Kidney capillary endothelial cell (primary cell): ENCODE measurements at regions not wholly inside any gene's neighbourhood (a gene's known extent, or its start where the extent isn't known, plus 50 kb on each side); places are given as distances from the start of the nearest gene placed in this dataset.
"Not testable (repeated sequence)": the region's sequence is repeated elsewhere in the genome, so short reads cannot be mapped to it uniquely, and the experiment has no call there.

Experiments used
- DNase-seq: peaks from one replicate; pipeline ENCODE4 v3.0.0-alpha.2; 2018; ENCODE audit warnings: low spot score

- DNase-seq: no peak
Observed at GRCh38 chr6:131336596-131336995, 201.3 kb downstream of the AKAP7 start.

DNA sequence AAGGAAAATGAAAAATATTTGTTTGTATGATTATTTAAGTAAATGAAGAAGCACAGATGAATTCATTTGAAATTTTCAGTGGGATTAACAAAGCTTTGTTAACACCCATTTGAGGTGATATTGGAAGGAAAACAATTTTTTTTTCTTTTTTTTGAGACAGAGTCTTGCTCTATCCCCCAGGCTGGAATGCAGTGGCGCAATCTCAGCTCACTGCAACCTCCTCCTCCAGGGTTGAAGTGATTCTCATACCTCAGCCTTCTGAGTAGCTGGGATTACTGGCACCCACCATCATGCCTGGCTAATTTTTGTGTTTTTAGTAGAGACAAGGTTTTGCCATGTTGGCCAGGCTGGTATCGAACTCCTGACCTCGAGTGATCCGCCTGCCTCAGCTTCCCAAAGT lies 211.6 kb downstream of the AKAP7 start:
- DNase-seq: not testable (repeated sequence)

DNA sequence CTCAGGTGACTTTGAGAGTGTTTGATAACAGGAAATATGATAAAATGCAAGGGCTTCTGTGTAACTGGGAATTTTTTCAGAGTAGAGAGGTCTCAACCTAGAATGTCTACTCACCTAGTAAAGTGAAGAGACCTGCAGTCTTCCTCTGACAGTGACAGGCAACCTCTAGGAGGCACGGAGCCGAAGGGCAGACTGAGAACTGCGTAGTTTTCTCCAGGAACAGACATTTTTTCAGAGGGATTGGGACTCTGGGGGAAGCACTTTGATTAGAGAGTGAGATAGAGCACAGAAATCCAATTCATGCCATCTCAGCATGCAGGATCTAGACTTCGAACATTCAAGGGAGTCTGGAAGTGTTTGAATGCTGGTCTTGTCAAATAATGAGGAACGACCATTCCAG lies 213.3 kb downstream of the AKAP7 start:
- no peak for DNase-seq

- DNase-seq: no peak
Observed at GRCh38 chr6:131349199-131349598, 213.9 kb downstream of the AKAP7 start.

DNA sequence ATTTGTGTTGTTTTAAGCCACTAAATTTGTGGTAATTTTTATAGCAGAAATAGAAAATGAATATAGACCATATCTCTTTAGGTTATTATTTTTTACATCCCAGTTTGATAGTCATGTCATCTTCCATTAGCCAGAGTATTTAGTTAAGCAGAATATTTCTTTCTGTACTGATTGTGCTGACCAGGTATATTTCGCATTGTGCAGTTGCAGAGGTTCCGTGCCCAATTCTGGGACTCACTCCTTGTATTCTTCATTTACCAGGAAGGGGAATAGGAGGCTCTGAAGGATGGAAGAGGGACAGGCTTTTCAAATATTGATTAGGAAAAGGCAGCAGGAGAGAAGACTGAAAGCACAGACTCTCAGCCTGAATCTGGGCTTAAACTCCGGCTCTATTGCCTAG lies 217.8 kb downstream of the AKAP7 start:
- no peak for DNase-seq

GRCh38 chr6:131353876-131354275 lies 218.6 kb downstream of the AKAP7 start:
- DNase-seq: no peak

DNA sequence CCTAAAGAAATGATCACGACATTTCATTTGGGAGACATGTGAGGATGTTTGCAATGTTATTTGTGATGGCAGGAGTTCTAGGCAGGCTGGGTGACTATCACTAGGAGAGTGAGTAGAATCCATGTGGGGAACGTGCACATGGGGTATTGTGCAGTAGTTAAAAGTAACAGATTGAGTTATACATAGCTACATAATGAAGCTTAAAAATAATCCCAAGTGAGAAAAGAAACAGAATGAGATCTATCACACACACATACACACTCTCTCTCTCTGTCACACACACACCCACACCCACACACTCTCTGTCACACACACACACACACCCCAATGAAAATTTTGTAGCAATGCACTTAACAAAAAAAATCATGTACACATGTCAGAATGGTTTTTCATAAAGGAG lies 218.7 kb upstream of the ARG1 start:
- DNase-seq: no peak

DNA sequence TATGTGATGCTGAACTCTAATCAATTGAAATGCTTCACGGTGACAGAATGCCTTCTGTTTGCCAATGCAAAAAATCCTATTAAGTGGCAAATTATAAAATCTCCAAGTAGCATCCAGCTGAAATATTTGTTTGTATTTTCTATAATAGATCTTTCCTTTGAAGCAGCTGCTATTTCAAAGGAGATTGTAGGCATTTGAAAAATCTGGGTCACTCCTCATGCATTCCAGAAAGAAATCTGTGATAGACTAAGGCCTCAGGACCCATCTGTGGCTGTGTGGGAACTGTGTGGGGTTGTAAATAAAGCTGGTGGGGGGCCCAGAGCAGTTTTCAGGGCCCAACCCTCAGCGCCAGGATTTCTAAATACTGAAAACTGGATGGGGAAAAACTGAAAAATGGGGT lies 216.9 kb upstream of the ARG1 start:
- no peak for DNase-seq

DNA sequence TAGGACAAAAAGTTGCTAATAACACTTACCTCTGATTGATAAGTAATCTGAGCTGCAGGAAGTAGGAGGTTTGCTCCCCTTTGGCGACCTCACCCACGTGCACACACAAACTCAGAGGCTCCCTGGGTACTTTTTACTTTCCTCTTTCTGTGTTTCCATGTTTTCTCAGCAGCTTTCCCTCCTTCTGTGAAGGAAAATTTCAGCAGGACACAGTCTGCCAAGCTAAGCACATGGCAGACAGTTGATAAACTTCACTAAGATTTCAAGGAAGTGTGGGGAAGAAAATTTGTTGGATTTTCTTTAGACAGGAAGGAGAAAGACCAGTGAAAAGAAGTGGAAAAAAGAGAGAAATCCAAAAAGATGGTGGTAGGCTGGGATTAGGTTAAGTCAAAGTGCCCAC lies 215.5 kb upstream of the ARG1 start:
- no peak for DNase-seq

DNA sequence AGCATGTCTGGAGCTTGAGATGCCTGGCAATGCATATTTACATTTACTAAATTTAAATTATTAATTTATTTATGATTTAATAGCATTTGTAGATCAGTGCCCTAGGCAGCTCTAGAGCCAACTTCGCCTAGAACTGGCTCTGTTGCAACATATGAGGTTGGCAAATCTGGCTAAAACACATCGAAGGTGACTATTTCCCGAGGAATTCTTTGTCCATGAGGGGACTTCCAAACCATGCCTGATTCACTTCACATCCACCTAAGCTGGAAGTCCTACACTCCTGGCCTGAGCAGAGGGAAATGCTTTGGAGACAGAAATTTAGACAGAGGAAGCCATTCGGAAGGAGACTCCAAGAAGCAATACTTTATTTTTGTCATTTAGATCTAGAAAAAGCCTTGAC lies 211.0 kb upstream of the ARG1 start:
- no peak for DNase-seq

- no peak for DNase-seq
Observed at GRCh38 chr6:131362696-131363095, 210.3 kb upstream of the ARG1 start.

GRCh38 chr6:131363947-131364834 lies 208.8 kb upstream of the ARG1 start:
- DNase-seq: no peak

- no peak for DNase-seq
Observed at GRCh38 chr6:131366223-131366622, 206.8 kb upstream of the ARG1 start.

DNA sequence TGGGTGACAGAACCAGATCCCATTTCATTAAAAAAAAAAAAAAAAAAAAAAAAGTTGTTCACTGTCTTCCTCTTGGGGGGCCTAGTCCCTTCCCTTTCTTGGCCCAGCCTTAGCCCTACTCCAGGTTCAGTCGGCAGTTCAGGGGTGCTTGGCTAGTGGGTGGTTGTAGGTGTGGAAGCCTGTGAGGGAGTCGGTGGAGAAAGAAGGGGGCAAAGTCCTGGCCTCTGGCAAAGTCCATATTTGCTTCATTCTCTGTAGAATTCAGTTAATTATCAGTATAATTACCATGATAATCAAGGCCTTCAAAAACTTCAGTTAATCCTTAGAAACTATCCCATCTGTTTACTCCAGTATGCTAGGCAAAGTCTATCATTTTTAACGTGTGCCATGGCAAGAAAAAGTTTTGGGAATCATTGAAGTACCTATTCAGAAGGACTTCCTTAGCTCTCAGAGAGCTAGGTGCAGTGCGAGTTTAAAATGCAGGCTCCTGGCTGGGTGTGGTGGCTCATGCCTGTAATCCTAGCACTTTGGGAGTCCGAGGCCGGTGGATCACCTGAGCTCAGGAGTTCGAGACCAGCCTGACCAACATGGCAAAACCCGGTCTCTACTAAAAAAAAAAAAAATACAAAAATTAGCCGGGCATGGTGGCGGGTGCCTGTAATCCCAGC lies 205.7 kb upstream of the ARG1 start:
- DNase-seq: no peak

DNA sequence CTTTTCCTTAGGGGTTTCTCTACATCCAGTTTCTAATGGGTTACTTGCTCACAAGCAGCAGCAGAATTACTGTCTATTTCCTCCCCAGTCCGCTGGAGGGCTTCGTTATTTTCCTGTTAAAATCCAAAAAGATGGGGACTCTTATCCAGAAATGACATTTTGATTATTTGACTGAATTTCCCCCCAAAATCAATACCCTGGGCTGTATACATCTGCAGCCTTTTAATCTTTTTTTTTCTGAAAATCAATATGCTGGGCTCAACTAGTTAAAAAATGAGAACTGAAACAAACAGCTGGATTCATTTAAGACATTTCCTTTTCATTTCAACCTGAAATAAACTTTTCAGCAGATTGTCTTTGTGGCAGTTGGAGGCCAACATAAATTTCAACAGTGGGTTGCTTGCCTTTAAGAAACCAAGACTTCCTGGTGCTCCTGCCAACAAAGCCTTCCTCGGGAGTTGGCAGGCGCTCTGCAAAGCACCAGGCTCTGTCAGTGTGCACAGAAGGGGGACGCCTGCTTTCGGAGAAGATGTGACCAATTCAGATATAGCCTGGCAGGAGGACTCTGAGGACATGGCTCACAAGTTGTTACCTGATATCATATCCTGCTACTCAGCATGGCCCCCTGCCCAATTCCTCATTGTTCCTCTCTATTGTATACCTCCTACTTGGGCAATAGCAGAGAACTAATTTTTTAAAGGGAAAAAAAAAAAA lies 204.7 kb upstream of the ARG1 start:
- no peak for DNase-seq

DNA sequence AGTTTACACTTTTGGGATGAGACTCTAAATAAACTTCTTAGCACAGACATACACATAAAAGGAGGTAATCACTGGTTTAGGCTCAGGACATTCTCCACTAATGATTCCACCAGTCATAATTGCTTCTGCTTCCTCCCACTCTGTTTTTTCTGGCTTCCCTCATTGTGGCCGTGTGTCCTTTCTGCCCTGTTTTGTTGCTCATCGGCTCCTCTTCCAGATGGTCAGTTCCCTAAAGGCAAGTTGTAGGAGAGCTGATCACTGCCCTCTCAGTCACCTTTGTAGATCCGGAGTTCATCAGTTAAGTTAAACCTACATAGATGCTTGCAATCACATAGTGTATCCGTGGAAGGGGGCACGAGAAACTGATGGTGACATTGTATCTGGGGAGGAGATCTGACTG lies 200.5 kb upstream of the ARG1 start:
- DNase-seq: no peak

- no peak for DNase-seq
Observed at GRCh38 chr6:131377112-131377705, 195.8 kb upstream of the ARG1 start.

- DNase-seq: no peak
Observed at GRCh38 chr6:131378874-131379273, 194.2 kb upstream of the ARG1 start.

DNA sequence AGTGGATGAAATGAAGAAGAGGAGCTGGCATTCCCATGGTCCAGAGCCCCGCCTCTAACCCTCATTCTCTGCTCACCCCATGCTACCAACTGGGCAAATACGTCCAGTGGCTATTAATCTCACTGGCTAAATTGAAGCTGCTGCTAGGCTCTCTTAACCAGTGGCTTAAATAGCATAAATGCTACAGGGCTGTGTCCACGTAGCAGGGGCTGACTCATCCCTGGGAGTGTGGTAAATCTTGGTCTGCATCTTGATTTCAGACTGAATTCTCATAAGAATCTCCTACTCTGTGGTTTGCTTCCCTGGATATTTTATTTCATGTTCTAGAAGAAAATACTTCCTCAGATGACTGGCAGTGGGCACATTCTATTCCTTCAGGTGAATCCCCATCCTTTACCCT lies 193.1 kb upstream of the ARG1 start:
- no peak for DNase-seq

DNA sequence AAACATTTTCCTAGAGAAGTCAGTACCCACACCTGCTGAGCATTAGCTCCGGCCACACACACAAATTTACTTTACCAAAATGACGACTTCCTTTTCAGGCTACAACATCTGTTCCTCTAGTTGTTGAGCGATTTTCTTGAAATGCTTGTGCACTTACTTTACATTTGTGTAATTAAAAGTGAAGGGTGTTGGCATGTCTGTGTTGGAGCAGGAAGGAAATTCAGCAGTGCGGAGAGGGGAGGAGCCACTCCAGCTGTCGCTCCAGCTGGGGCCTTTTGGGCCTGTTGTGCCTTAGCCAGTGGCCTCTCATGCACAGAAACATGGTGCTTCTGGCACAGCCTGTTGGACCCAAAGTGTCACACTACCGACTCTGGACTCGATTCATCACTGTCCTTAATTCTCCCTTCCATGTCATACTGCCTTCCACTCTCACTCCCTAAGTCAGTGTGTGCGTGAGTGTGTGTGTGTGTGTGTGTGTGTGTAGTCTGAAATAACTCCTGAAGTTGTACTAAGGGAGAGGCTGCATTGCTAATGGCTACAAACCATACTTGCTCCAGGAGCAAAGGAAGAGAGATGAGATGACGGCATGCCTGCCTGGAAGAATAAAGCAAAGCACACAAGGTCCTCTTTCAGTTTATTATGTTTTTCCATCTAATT lies 191.8 kb upstream of the ARG1 start:
- no peak for DNase-seq

DNA sequence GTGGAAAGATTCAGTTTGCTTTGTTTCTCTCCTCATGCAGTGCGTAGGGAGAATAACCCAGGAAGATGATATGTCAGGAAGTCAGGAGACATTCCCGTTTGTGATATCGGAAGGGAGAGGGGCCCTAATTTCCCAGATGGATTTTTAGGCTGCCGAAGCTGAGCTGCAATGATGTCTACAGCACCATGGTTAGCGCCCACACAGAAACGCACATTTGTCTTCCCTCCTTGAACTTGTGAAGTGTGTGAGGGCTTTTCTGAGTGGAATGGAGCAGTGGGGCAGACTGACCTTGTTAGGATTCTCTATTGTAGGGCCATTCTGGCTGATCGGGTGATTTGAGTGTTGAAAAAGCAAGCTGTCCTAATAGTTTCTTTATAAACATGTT lies 191.3 kb upstream of the ARG1 start:
- no peak for DNase-seq

GRCh38 chr6:131382631-131383030 lies 190.4 kb upstream of the ARG1 start:
- no peak for DNase-seq
